ENCODE measurements at regions not wholly inside any gene's neighbourhood (a gene's known extent, or its start where the extent isn't known, plus 50 kb on each side); places are given as distances from the start of the nearest gene placed in this dataset.

- TF ChIP-seq POLR2A (IDR thresholded peaks at IDR 0.05) (no peak), CTCF (IDR thresholded peaks at IDR 0.05) (no peak)
These were observed 350.0 kb upstream of the SLC24A2 start for GRCh38 chr9:20138841-20139240.

Measured in prostate gland (tissue), 2 donors.